KOPT-K1 (cell line): ENCODE measurements at regions not wholly inside any gene's neighbourhood (a gene's known extent, or its start where the extent isn't known, plus 50 kb on each side); places are given as distances from the start of the nearest gene placed in this dataset.
"Not testable (repeated sequence)": the region's sequence is repeated elsewhere in the genome, so short reads cannot be mapped to it uniquely, and the experiment has no call there.

Experiments
- H3K27ac ChIP-seq: fragments of 200-600 bp; sonication (generic); 2 replicates; pipeline ENCODE4 v1.5.1; 2016; ENCODE audit warnings: antibody characterized with exemption, mild to moderate bottlenecking, low read depth, low read length; ENCODE audit not compliant: poor library complexity, severe bottlenecking
- H3K36me3 ChIP-seq: fragments of 200-600 bp; sonication (generic); 2 replicates; pipeline ENCODE4 v1.5.1; 2017; ENCODE audit warnings: antibody characterized with exemption, mild to moderate bottlenecking, low read length, moderate library complexity; ENCODE audit not compliant: insufficient read depth
- H3K9me3 ChIP-seq: fragments of 200-600 bp; sonication (generic); 2 replicates; pipeline ENCODE4 v1.5.1; 2017; ENCODE audit warnings: antibody characterized with exemption, low read length, mild to moderate bottlenecking; ENCODE audit not compliant: insufficient read depth, poor library complexity, severe bottlenecking

DNA sequence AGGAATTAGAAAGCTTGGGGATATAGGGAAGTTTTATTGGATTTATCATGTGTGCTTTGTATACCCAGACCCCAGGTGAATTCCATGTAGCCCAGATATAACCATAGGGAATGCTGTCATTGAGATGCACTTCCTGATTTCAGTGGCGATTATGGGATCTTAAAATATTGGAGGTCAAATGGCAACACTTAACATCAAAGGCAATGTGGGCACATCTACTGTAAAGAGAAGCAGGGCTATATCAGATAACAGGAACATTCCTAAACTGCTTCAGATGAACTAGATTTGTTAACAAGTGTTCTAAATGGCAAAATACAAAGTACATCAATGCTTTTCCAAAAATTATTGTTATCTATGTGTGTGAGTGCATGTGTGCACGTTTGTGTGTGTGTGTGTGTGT lies 883.5 kb upstream of the EDIL3 start:
- no peaks in the 10 kb centered on the region for H3K9me3 ChIP-seq
- H3K27ac ChIP-seq: no peak overlapping the region
- H3K36me3 ChIP-seq: no peaks in the 10 kb centered on the region

DNA sequence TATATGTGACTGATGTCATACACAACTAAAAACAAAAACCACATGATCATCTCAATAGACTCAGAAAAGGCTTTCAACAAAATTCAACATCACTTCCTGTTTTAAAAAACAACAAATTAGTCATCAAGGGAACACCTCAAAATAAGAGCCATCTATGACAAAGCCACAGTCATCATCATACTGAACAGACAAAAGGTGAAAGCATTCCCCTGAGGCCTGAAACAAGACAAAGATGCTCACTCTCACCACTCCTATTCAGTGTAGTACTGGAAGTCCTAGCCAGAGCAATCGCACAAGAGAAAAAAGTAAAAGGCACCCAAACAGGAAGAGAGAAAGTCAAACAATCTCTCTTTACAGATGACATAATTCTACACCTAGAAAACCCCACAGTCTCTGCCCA lies 893.5 kb upstream of the EDIL3 start:
- Histone ChIP-seq H3K27ac (no peak overlapping the region), H3K9me3 (no peaks in the 10 kb centered on the region), H3K36me3 (no peaks in the 10 kb centered on the region)

DNA sequence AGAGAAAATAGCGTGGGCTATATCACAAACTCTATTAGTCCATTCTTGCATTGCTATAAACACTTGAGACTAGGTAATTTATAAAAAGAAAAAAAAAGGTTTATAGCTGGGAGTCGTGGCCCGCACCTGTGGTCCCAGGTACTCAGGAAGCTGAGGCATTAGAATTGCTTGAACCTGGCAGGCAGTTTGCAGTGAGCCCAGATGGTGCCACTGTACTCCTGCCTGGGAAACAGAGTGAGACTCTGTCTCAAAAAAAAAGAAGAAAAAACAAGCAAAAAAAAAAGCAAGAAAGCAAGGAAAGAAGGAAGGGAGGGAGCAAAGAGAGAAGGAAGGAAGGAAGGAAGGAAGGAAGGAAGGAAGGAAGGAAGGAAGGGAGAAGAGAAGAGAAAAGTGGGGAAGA lies 904.2 kb upstream of the EDIL3 start:
- no peaks in the 10 kb centered on the region for H3K36me3 ChIP-seq
- no peak overlapping the region for H3K27ac ChIP-seq
- H3K9me3 ChIP-seq: no peaks in the 10 kb centered on the region

DNA sequence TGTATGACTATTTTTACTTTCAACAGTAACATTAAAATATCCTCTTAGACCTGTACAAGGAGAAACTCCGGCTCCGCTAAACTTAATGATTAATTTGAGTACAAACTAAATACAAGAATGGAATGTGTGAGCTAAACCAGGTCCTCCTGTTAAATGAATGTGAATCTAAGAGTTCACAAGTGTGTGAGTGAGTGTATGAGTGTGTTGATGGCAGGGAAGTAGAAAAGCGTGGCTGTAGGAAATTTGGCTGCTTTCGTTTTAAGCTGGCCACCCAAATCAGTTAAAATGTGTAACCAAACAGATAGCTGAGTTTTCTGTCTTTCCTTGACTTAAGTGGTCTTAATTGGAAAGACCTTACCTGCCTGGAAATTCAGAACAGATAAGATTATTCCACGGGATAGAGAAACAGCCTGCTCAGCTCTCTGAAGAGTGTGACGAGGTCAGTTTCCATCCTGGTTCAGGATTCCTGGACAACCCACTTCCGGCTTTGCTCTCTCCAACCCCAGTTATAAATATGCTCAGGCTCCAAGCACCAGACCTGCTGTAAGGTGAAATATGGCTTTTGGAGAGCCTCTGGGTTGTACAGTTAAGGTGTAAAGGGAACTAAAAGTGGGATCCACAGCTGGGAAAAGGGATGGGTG lies 908.6 kb upstream of the EDIL3 start:
- no peaks in the 10 kb centered on the region for H3K9me3 ChIP-seq
- H3K27ac ChIP-seq: no peak overlapping the region
- H3K36me3 ChIP-seq: no peaks in the 10 kb centered on the region

DNA sequence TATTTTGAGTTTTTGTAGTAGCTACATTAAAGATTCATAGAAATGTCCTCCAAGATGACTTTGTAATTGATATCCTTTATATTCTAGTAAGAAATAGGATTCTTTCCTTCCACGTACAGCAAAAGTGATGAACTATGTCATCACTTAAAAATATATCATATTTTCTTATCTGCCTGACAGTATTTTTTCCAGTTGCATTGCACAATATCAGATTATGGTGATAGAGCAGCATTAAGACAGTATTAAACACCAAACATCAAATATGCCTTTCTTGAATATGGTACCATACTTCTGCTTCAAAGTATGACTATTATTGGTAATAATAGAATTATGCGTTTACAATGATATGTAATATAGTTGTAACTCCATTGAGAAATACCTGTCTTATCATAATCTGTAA lies 919.8 kb upstream of the EDIL3 start:
- no peak overlapping the region for H3K27ac ChIP-seq
- no peaks in the 10 kb centered on the region for H3K9me3 ChIP-seq
- H3K36me3 ChIP-seq: no peaks in the 10 kb centered on the region

DNA sequence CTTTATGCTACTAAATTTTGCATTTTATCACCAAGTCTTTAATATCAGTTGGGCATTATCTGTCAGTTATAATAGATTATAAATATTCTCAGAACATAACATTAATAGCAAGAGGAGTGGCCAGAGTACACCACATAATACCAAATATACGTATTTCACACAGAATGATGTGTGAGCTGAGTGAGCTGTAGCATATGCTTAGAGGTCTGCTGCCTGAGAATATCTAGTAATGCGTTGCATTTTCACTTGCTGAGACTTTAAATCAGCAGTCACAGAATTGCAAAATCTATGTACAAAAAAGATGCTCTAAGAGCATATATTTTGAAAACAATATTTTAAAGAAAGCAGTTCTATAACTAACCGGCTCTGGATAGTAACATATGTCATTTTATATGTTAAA lies 921.1 kb upstream of the EDIL3 start:
- no peaks in the 10 kb centered on the region for H3K9me3 ChIP-seq
- H3K36me3 ChIP-seq: no peaks in the 10 kb centered on the region
- no peak overlapping the region for H3K27ac ChIP-seq

DNA sequence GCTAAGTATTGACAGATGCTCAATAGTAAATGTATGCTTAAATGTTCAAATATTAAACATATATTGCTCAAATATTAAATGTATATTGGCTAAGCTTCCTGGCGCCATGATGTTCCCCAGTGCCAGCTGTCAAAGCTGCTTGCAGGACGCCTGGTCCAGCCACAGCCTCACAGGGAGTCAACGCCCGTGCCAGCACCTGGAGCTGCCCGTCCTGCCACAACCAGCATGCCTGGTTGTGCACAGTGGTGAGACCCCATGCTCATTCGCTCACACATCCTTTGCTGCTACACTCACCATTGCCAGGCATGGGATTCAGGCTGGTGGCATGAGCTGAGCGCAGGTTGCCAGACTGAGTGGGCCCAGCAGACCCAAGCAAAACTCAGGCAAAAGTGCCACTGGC lies 926.9 kb upstream of the EDIL3 start:
- Histone ChIP-seq H3K9me3 (no peaks in the 10 kb centered on the region), H3K36me3 (no peaks in the 10 kb centered on the region)

DNA sequence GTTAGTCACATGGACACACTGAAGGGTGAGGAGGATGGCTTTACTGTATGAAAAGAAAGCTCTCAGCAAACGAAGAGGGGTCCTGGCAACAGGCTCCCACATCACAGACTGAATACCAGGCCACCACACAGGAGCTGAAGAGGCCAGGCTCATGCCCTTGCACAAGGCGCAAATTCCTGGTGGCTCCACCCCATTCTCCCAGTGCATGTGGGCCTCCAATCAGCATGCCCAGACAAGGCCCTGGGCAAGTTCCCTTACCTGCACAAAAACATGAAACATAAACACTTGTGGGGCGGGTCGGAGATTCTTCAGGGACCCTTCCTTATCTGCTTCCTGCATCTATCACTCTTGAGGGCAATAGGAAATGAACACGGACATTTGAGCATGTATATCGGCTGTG lies 935.8 kb upstream of the EDIL3 start:
- Histone ChIP-seq H3K9me3 (no peaks in the 10 kb centered on the region), H3K27ac (no peak overlapping the region), H3K36me3 (no peaks in the 10 kb centered on the region)

More for the DNA sequence above, 926.9 kb upstream of the EDIL3 start:
- no peak overlapping the region for H3K27ac ChIP-seq

DNA sequence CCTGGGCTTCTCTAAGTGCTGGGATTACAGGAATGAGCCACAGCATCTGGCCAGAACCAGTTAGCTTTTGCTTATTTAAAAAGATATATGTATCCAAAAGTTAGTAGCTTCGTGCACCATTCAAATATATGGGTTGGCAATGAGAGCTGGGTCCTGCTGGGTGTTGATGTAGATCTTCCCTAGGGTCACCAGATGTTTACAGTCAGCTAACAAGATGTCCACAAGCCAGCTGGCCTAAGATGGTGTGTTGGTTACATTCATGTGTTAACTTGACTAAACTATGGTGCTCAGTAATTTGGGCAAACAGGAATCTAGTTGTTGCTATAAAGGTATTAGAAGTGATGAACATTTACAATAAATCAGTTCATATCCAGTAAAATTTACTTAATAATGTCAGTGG lies 948.6 kb upstream of the EDIL3 start:
- H3K36me3 ChIP-seq: no peaks in the 10 kb centered on the region
- no peaks in the 10 kb centered on the region for H3K9me3 ChIP-seq
- H3K27ac ChIP-seq: no peak overlapping the region

DNA sequence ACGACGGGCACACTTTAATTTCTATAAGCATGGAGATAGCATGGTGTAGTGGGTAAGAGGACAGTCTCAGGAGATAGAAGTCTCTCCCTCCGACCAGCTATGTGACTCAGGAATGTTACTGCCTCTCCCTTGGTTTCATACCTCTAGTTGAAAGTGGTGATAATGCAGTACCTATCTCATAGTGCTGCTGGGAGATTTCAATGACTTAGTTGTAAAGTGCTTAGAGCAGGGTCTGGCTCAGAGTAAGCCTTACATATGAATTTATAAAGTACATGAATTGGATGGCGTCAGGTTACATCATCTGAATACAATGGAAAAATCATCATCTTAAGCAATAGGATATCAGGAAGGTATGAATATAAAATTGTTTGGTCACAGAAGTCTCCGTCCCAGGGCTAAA lies 952.8 kb upstream of the EDIL3 start:
- no peaks in the 10 kb centered on the region for H3K9me3 ChIP-seq

DNA sequence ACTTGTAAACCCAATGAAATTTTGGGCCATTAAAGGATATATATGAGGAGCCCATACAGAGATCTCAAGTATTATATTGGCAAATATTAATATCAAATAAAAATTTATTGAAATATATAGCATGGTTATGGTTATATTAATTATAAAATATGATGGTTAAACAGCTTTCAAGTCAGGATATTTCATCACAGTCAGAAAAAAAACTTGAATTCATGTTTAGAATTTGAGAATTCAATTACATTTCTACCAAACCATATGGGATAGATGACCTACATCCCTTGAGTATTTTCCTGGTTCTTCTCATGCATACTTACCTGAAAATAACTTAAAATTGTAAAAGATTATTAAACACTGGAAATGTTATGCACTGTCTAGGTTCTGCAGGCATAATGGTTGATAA lies 956.1 kb upstream of the EDIL3 start:
- Histone ChIP-seq H3K9me3 (no peaks in the 10 kb centered on the region), H3K27ac (no peak overlapping the region), H3K36me3 (no peaks in the 10 kb centered on the region)

More for the DNA sequence above, 952.8 kb upstream of the EDIL3 start:
- H3K27ac ChIP-seq: no peak overlapping the region
- no peaks in the 10 kb centered on the region for H3K36me3 ChIP-seq

DNA sequence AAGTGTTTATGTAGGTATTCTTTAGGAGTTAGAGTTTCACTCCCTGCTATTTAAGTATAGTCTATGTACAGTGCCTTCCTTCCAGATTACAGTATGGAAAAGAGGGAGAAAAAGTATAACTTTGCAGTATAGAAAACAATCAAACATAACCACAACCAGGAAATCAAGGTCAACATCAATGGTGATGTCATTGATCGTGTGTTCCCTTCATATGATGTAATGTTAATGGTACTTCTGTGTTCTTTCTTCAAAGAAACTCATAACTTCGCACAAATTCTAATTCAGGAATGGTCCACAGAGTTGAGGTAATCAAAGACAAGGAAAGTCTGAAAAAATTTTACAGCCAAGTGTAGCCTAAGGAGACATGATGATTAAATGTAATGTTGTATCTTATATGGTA lies 961.1 kb upstream of the EDIL3 start:
- Histone ChIP-seq H3K9me3 (no peaks in the 10 kb centered on the region), H3K27ac (no peak overlapping the region), H3K36me3 (no peaks in the 10 kb centered on the region)

DNA sequence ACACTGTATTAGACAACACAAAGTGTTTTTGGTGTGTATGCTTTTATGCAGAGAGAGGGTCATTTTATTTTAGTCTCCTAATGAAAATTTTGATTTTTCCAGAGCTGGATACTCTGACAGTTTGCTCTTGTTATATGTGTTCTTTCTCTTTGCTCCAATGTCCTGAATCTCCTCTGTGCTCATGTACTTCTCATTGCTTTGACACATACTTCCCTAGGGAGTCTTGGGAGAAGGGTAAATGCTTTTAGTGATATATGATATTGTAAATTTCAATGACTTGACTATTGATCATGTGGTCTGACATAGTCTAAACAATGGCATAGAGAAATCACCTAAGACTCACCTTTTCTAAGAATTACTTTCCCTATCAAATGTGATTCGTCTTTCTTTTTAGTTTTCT lies 972.6 kb upstream of the EDIL3 start:
- Histone ChIP-seq H3K9me3 (no peaks in the 10 kb centered on the region), H3K27ac (no peak overlapping the region), H3K36me3 (no peaks in the 10 kb centered on the region)

DNA sequence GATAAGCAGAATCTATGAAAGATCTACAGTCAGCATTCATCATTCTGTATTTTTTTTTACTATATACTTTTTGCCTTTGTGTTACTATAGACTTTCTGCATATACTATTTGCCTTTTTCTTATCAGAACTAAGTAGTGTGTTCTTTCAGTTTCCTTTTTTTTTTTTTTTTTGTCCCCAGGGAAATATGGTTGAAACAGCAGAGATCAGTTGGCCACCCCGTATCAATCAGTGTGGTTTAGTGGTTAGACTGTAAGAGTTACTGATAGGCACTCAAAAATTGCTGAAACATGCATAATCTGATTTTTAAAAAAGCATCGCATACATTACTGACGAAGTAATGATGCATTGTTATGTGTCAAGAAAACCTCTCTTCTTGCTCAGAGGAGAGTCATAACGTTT lies 990.8 kb upstream of the EDIL3 start:
- H3K27ac ChIP-seq: no peak overlapping the region
- no peaks in the 10 kb centered on the region for H3K36me3 ChIP-seq
- H3K9me3 ChIP-seq: no peaks in the 10 kb centered on the region

DNA sequence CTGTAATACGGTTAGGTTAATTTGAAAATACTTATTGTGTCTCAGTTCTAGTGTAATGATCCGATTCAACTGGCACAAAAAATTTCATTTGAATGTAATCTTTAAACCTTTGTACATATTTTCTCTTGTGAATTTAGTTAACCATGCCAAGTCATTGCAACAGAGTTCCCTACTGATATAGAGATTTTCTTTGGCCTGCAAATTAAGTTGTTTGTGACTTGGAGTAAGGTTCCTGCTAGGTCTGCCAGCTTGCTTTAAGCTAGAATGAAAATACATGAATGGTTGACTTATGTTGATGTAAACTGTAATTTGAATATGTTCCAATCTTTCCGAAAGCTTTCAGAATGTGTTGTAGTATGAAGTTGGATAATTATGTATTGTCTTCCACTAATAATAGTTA lies 1004.1 kb upstream of the EDIL3 start:
- H3K36me3 ChIP-seq: no peaks in the 10 kb centered on the region
- H3K27ac ChIP-seq: no peak overlapping the region
- H3K9me3 ChIP-seq: no peaks in the 10 kb centered on the region

DNA sequence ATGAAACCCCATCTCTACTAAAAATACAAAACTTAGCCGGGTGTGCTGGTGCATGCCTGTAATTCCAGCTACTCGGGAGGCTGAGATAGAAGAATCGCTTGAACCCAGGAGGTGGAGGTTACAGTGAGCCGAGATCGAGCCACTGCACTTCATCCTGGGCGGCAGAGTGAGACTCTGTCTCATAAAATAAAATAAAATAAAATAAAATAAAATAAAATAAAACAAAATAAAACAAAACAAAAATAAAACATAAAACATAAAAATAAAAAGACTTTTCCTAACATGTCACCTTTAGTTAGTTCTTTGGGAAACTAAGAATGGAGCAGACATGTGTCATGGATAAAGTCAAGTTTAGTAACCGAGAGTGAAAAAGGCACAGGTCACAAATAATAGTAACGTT lies 1007.6 kb upstream of the EDIL3 start:
- not testable (repeated sequence) for H3K27ac ChIP-seq, H3K9me3 ChIP-seq, H3K36me3 ChIP-seq

DNA sequence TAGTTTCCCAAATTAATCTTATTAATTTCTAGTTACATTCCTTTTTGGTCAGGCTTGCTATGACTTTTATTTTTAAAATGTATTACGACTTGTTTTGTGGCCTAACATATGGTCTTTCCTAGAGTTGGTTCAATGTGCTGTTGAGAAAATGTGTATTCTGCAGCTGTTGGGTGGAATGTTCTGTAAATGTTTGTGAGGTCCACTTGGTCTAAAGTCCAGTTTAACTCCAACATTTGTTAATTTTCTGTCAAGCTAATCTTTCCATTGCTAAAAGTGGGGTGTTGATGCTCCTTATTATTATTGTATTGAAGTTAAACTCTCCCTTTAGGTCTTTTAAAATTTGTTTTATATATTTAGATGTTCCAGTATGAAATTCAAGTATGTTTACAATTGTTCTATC lies 1010.8 kb upstream of the EDIL3 start:
- Histone ChIP-seq H3K36me3 (no peaks in the 10 kb centered on the region), H3K27ac (no peak overlapping the region), H3K9me3 (no peaks in the 10 kb centered on the region)
